ENCODE measurements at regions not wholly inside any gene's neighbourhood (a gene's known extent, or its start where the extent isn't known, plus 50 kb on each side); places are given as distances from the start of the nearest gene placed in this dataset.

- TF ChIP-seq CTCF (conservative IDR thresholded peaks at IDR 0.05; ENCODE audit: low read depth, low read length), result no peak
- TF ChIP-seq EZH2 (IDR thresholded peaks at IDR 0.05; ENCODE audit: borderline replicate concordance, low read depth, low read length, poor library complexity, severe bottlenecking), result no peak
Measured at GRCh38 chr9:78510035-78510434, 213.1 kb downstream of the PSAT1 start.

Data from A673 (cell line).